Psoas muscle (tissue), 7 donors: ENCODE measurements at regions not wholly inside any gene's neighbourhood (a gene's known extent, or its start where the extent isn't known, plus 50 kb on each side); places are given as distances from the start of the nearest gene placed in this dataset.

Experiments used
- ATAC-seq, 4 donors: fragments of 200-7000 bp; cut with Tn5 transposase; one replicate each; pipeline ENCODE4 v1.9.1; 2020; ENCODE audit warnings: moderate library complexity in 3 of 4, mild to moderate bottlenecking in 2 of 4
- DNase-seq, 2 donors: peaks; one replicate each; pipeline ENCODE4 v3.0.0-alpha.2; 2020
- H3K27ac ChIP-seq: fragments of 200-600 bp; one replicate; pipeline ENCODE4 v1.8.0; 2022
- H3K27me3 ChIP-seq, 3 donors: fragments of 200-600 bp in 1 of 3; one replicate each; pipeline versions ENCODE4 v1.6.1 to v1.8.0; 2013 to 2022; ENCODE audit warnings: low read length in 2 of 3, mild to moderate bottlenecking in 2 of 3, moderate library complexity in 1 of 3; ENCODE audit not compliant: insufficient read depth in 3 of 3
- H3K36me3 ChIP-seq, 2 donors: fragments of 200-600 bp in 1 of 2; one replicate each; pipeline versions ENCODE4 v1.6.1 to v1.8.0; 2013 to 2022; ENCODE audit warnings: low read depth in 1 of 2, mild to moderate bottlenecking in 1 of 2, moderate library complexity in 1 of 2; ENCODE audit not compliant: insufficient read depth in 1 of 2
- H3K4me1 ChIP-seq: fragments of 200-600 bp; one replicate; pipeline ENCODE4 v1.8.0; 2022
- H3K4me3 ChIP-seq: fragments of 200-600 bp; one replicate; pipeline ENCODE4 v1.8.0; 2022; ENCODE audit warnings: mild to moderate bottlenecking
- H3K9me3 ChIP-seq: fragments of 200-600 bp; one replicate; pipeline ENCODE4 v1.8.0; 2022
- CTCF ChIP-seq: fragments of 200-600 bp; IDR thresholded peaks from one replicate; pipeline ENCODE4 v1.8.0; 2022; ENCODE audit warnings: antibody characterized with exemption
- WGBS, 3 donors: extraction: QIAGEN DNeasy Blood & Tissue Kit; methylation state at CpG; one replicate each; pipeline versions ENCODE4 v1.1.6 to v1.1.7; 2013; 5-methylcytosine and 5-hydroxymethylcytosine counted together
- intact Hi-C, 2 donors: fragments of 100-400 bp; cut with DNase I; formaldehyde crosslinking; loops; one replicate each; pipeline versions ENCODE4 v1.11.0 to v1.14.2; 2022
- donor health status: healthy with polysubstance abuse.
- donor health status: DM: no; HTN: no; CAD: no; lungs with moderate emphysema.
- donor health status: Bipolar disorder and iron deficiency.
- donor health status: healthy.
- donor health status: DM: yes; HTN: yes; CAD: no.
- donor health status: DM: no; HTN: no; CAD: no.
- donor health status: DM: yes; HTN: yes; CAD: no.

GRCh38 chr12:83958997-83959396, 953.6 kb downstream of the SLC6A15 start:
- no peak for TF ChIP-seq CTCF
- no peaks in the 10 kb centered on the region for H3K27me3 ChIP-seq
- no peak overlapping the region for H3K27ac ChIP-seq
- DNase-seq (no peak), ATAC-seq (no peak)
- WGBS, 3 donors: 49 to 53% (median 49%) methylated on average over 2 of the region's 2 CpGs
- H3K4me1 ChIP-seq: no peaks in the 10 kb centered on the region
- no peaks in the 10 kb centered on the region for H3K36me3 ChIP-seq
- intact Hi-C loops: no loop called here
- H3K9me3 ChIP-seq: no peaks in the 10 kb centered on the region
- H3K4me3 ChIP-seq: no peak overlapping the region

- 50 to 58% (median 52%) methylated on average over 3 of the region's 3 CpGs for WGBS, 3 donors
- no peak for ATAC-seq
- H3K27me3 ChIP-seq: no peaks in the 10 kb centered on the region
- DNase-seq: no peak
- no peaks in the 10 kb centered on the region for H3K9me3 ChIP-seq
- no peak for TF ChIP-seq CTCF
- H3K4me3 ChIP-seq: no peak overlapping the region
- intact Hi-C loops: no loop called here
- no peaks in the 10 kb centered on the region for H3K4me1 ChIP-seq
- no peak overlapping the region for H3K27ac ChIP-seq
- no peaks in the 10 kb centered on the region for H3K36me3 ChIP-seq
Observed at GRCh38 chr12:83954956-83955601, 957.5 kb downstream of the SLC6A15 start.

GRCh38 chr12:83954071-83954789, 958.4 kb downstream of the SLC6A15 start:
- 48 to 64% (median 48%) methylated on average over 2 of the region's 2 CpGs for WGBS, 3 donors
- Histone ChIP-seq H3K36me3 (no peaks in the 10 kb centered on the region), H3K27ac (no peak overlapping the region), H3K9me3 (no peaks in the 10 kb centered on the region), H3K4me1 (no peaks in the 10 kb centered on the region), H3K27me3 (no peaks in the 10 kb centered on the region), H3K4me3 (no peak overlapping the region)
- DNase-seq (no peak), ATAC-seq (no peak)
- no peak for TF ChIP-seq CTCF
- intact Hi-C loops: no loop called here

GRCh38 chr12:83945871-83946270, 966.7 kb downstream of the SLC6A15 start:
- DNase-seq (no peak), ATAC-seq (no peak)
- Histone ChIP-seq H3K4me3 (no peak overlapping the region), H3K9me3 (no peaks in the 10 kb centered on the region), H3K27me3 (no peaks in the 10 kb centered on the region), H3K36me3 (no peaks in the 10 kb centered on the region), H3K27ac (no peak overlapping the region), H3K4me1 (no peaks in the 10 kb centered on the region)
- TF ChIP-seq CTCF: no peak
- intact Hi-C loops: no loop called here

- Histone ChIP-seq H3K27ac (no peak overlapping the region), H3K4me1 (no peaks in the 10 kb centered on the region), H3K9me3 (no peaks in the 10 kb centered on the region), H3K4me3 (no peak overlapping the region), H3K27me3 (no peaks in the 10 kb centered on the region), H3K36me3 (no peaks in the 10 kb centered on the region)
- no peak for TF ChIP-seq CTCF
- DNase-seq: no peak
- no peak for ATAC-seq
- intact Hi-C loops: no loop called here
Observed at GRCh38 chr12:83939718-83940117, 972.9 kb downstream of the SLC6A15 start.
